Body of pancreas (tissue), 4 donors: ENCODE measurements at regions not wholly inside any gene's neighbourhood (a gene's known extent, or its start where the extent isn't known, plus 50 kb on each side); places are given as distances from the start of the nearest gene placed in this dataset.

Experiments used
- ATAC-seq: fragments of 150-250 bp; one replicate; pipeline ENCODE4 v1.9.1; 2016
- DNase-seq, 4 donors: peaks; one replicate each; pipeline ENCODE4 v3.0.0-alpha.2; 2019
- H3K27ac ChIP-seq, 4 donors: fragments of 200-600 bp; sonication (generic); 1 replicate in 3 of 4; 2 replicates in 1 of 4; pipeline versions ENCODE4 v1.5.1 to v1.6.1; 2016 to 2019; ENCODE audit warnings: mild to moderate bottlenecking in 1 of 4, mixed read lengths in 1 of 4, moderate library complexity in 1 of 4
- H3K27me3 ChIP-seq, 2 donors: fragments of 200-600 bp; sonication (generic); one replicate each; pipeline ENCODE4 v1.6.0; 2016; ENCODE audit warnings: mild to moderate bottlenecking in 1 of 2
- H3K36me3 ChIP-seq, 2 donors: fragments of 200-600 bp; sonication (generic); replicated peaks in 1 of 2; 2 replicates each; pipeline ENCODE4 v1.5.1; 2016; ENCODE audit warnings: low read depth in 2 of 2; ENCODE audit not compliant: insufficient read depth in 1 of 2
- H3K4me1 ChIP-seq: fragments of 200-600 bp; sonication (generic); one replicate; pipeline ENCODE4 v1.6.0; 2016
- H3K4me3 ChIP-seq, 2 donors: fragments of 200-600 bp; sonication (generic); 1 replicate in 1 of 2; 2 replicates in 1 of 2; pipeline ENCODE4 v1.5.1; 2016 to 2019
- H3K9me3 ChIP-seq, 3 donors: fragments of 200-600 bp; sonication (generic); 1 replicate in 2 of 3; 2 replicates in 1 of 3; pipeline ENCODE4 v1.5.1; 2016
- POLR2A ChIP-seq, 3 donors: fragments of 450-650 bp; IDR thresholded peaks; one replicate each; pipeline ENCODE4 v1.6.1; 2016; ENCODE audit warnings: antibody characterized with exemption in 3 of 3, mild to moderate bottlenecking in 2 of 3
- WGBS, 2 donors: methylation state at CpG; one replicate each; pipeline ENCODE4 v1.1.5; 2017; 5-methylcytosine and 5-hydroxymethylcytosine counted together
- intact Hi-C: fragments of 100-400 bp; cut with DNase I; formaldehyde crosslinking; loops from one replicate; pipeline ENCODE4 v1.15.1; 2023
- TF ChIP-seq, protein P1 (sequence below), 7 experiments: fragments of 450-650 bp in 4 of 7; fragments of 200-600 bp in 3 of 7; sonication (generic) in 3 of 7; IDR thresholded peaks; one replicate each; pipeline ENCODE4 v1.5.1; 2016 to 2019; ENCODE audit warnings: antibody characterized with exemption in 7 of 7

DNA sequence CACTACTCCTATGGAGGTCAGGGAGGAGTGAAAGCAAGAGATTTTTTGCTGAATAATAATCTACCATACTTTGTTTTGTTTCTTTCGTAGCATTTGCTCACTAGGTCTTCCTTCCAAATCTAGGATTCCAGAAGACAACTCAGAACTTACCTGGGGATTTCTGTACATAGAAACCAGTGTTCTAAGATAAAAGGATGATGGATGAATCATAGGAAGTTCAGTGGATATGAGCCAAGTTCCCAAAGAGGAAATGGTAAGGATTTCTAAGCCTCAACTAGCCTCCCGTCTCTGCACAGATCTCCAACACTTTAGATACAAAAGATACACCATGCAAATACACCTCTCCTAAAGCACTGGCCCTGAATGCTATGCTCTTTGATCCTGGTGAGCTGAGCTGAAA lies 283.9 kb downstream of the TAFA4 start:
- TF ChIP-seq POLR2A (IDR thresholded peaks at IDR 0.05) = no peak
- TF ChIP-seq, protein P1, sequence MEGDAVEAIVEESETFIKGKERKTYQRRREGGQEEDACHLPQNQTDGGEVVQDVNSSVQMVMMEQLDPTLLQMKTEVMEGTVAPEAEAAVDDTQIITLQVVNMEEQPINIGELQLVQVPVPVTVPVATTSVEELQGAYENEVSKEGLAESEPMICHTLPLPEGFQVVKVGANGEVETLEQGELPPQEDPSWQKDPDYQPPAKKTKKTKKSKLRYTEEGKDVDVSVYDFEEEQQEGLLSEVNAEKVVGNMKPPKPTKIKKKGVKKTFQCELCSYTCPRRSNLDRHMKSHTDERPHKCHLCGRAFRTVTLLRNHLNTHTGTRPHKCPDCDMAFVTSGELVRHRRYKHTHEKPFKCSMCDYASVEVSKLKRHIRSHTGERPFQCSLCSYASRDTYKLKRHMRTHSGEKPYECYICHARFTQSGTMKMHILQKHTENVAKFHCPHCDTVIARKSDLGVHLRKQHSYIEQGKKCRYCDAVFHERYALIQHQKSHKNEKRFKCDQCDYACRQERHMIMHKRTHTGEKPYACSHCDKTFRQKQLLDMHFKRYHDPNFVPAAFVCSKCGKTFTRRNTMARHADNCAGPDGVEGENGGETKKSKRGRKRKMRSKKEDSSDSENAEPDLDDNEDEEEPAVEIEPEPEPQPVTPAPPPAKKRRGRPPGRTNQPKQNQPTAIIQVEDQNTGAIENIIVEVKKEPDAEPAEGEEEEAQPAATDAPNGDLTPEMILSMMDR (IDR thresholded peaks at IDR 0.05) = no peak
- no peak overlapping the region for H3K4me3 ChIP-seq
- DNase-seq (no peak), ATAC-seq (no peak)
- 59 to 71% methylated on average over 2 of the region's 2 CpGs for WGBS, 2 donors
- H3K9me3 ChIP-seq = no peaks in the 10 kb centered on the region
- H3K36me3 ChIP-seq = no peaks in the 10 kb centered on the region
- no peak overlapping the region for H3K27ac ChIP-seq
- no peaks in the 10 kb centered on the region for H3K27me3 ChIP-seq
- H3K4me1 ChIP-seq = no peaks in the 10 kb centered on the region
- intact Hi-C loops = no loop called here

- Histone ChIP-seq H3K36me3 (no peaks in the 10 kb centered on the region), H3K9me3 (no peaks in the 10 kb centered on the region), H3K4me1 (no peaks in the 10 kb centered on the region), H3K27me3 (no peaks in the 10 kb centered on the region), H3K4me3 (no peak overlapping the region), H3K27ac (no peak overlapping the region)
- 17 to 27% methylated on average over 7 of the region's 7 CpGs for WGBS, 2 donors
- intact Hi-C loops = no loop called here
- DNase-seq (no peak), ATAC-seq (no peak)
- no peak for TF ChIP-seq POLR2A (IDR thresholded peaks at IDR 0.05)
- TF ChIP-seq, protein P1 (IDR thresholded peaks at IDR 0.05) = no peak
Measured at GRCh38 chr3:68631850-68632545, 300.3 kb downstream of the TAFA4 start.

GRCh38 chr3:68620211-68620610 lies 312.1 kb downstream of the TAFA4 start:
- intact Hi-C loops = no loop called here
- H3K4me3 ChIP-seq = no peak overlapping the region

DNA sequence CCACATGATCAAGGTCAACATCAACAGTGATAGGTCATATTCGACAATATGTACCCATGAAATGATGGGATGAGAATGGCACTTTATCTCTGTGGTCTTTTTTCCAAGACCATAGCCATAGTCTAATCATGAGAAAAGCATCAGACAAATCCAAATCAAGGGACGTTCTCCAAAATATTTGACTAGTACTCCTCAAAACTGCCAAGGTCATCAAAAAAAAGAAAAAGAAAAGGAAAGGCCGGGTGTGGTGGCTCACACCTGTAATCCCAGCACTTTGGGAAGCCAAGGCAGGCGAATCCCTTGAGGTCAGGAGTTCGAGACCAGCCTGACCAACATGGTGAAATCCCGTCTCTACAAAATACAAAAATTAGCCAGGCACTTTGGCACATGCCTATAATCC lies 318.3 kb downstream of the TAFA4 start:
- intact Hi-C loops = no loop called here
- no peaks in the 10 kb centered on the region for H3K9me3 ChIP-seq
- H3K27me3 ChIP-seq = no peaks in the 10 kb centered on the region
- WGBS, 2 donors = 59 to 78% methylated on average over 6 of the region's 6 CpGs
- TF ChIP-seq, protein P1 (IDR thresholded peaks at IDR 0.05) = no peak
- TF ChIP-seq POLR2A (IDR thresholded peaks at IDR 0.05) = no peak
- no peak overlapping the region for H3K4me3 ChIP-seq
- no peak for ATAC-seq
- no peak for DNase-seq
- no peaks in the 10 kb centered on the region for H3K4me1 ChIP-seq
- H3K27ac ChIP-seq = no peak overlapping the region
- H3K36me3 ChIP-seq = no peaks in the 10 kb centered on the region

More at GRCh38 chr3:68620211-68620610, 312.1 kb downstream of the TAFA4 start:
- Histone ChIP-seq H3K27ac (no peak overlapping the region), H3K9me3 (no peaks in the 10 kb centered on the region), H3K36me3 (no peaks in the 10 kb centered on the region), H3K4me1 (no peaks in the 10 kb centered on the region), H3K27me3 (no peaks in the 10 kb centered on the region)
- DNase-seq (no peak), ATAC-seq (no peak)
- WGBS, 2 donors = 74 to 79% methylated on average over 6 of the region's 6 CpGs
- no peak for TF ChIP-seq POLR2A (IDR thresholded peaks at IDR 0.05)
- TF ChIP-seq, protein P1 (IDR thresholded peaks at IDR 0.05) = no peak

DNA sequence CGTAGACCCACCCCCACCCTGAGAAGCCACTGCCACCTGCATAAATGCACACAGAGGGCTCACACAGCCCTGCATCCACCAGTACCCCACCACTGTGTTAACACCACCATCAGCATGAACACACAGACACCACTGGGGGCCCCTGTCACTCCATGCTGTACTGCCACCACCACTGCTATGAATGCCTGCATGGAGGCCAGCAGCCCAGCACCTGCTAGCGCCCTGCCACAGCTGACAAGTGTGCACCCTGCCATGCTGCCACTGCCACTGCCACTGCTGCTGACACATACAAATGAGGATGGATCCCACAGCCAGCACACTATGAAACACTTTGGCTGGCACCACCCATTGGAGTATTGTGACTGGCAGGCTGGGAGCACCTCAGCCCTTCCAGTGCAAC lies 361.0 kb downstream of the TAFA4 start:
- TF ChIP-seq, protein P1 (IDR thresholded peaks at IDR 0.05) = no peak
- no peak for TF ChIP-seq POLR2A (IDR thresholded peaks at IDR 0.05)
- Histone ChIP-seq H3K4me3 (no peak overlapping the region), H3K9me3 (no peaks in the 10 kb centered on the region), H3K36me3 (no peaks in the 10 kb centered on the region), H3K4me1 (no peaks in the 10 kb centered on the region), H3K27ac (no peak overlapping the region), H3K27me3 (no peaks in the 10 kb centered on the region)
- ATAC-seq (no peak), DNase-seq (no peak)
- intact Hi-C loops = no loop called here
- 56 to 61% methylated on average over 2 of the region's 2 CpGs for WGBS, 2 donors
